HL-60 (cell line): ENCODE measurements at regions not wholly inside any gene's neighbourhood (a gene's known extent, or its start where the extent isn't known, plus 50 kb on each side); places are given as distances from the start of the nearest gene placed in this dataset.

Source experiments
- DNase-seq, 2 experiments: peaks; one replicate each; pipeline ENCODE4 v3.0.0-alpha.2; 2010 to 2020; ENCODE audit warnings: low read depth in 1 of 2, low spot score in 1 of 2
- H3K27ac ChIP-seq: fragments of 250-450 bp; sonication (Bioruptor Pico); replicated peaks from 2 replicates; pipeline ENCODE4 v1.5.1; 2020; ENCODE audit warnings: mild to moderate bottlenecking, moderate library complexity
- H3K27me3 ChIP-seq: fragments of 250-450 bp; sonication (Bioruptor Pico); 2 replicates; pipeline ENCODE4 v1.5.1; 2021; ENCODE audit warnings: mild to moderate bottlenecking, moderate library complexity; ENCODE audit not compliant: insufficient read depth, poor library complexity, severe bottlenecking
- H3K4me3 ChIP-seq: replicated peaks from 2 replicates; pipeline ENCODE4 v1.5.1; 2011; ENCODE audit warnings: mild to moderate bottlenecking, control low read depth, low read length; ENCODE audit not compliant: insufficient read depth
- GABPA ChIP-seq: IDR thresholded peaks from 2 replicates; pipeline ENCODE4 v1.6.1; 2012; ENCODE audit warnings: low read depth
- POLR2AphosphoS5 ChIP-seq: IDR thresholded peaks from 2 replicates; pipeline ENCODE4 v1.6.1; 2012; ENCODE audit warnings: low read depth
- SPI1 ChIP-seq: IDR thresholded peaks from 2 replicates; pipeline ENCODE4 v1.6.1; 2012; ENCODE audit warnings: low read depth, mild to moderate bottlenecking, borderline replicate concordance
- TF ChIP-seq, protein P1 (sequence below): IDR thresholded peaks from one replicate; pipeline ENCODE4 v1.5.1; 2011; ENCODE audit warnings: low read length, control low read depth, inconsistent platforms; ENCODE audit not compliant: insufficient read depth
- TF ChIP-seq, protein P2 (sequence below): IDR thresholded peaks from 2 replicates; pipeline ENCODE4 v1.6.1; 2012; ENCODE audit warnings: low read depth; ENCODE audit not compliant: insufficient replicate concordance

GRCh38 chr5:94024101-94024500, 282.7 kb upstream of the POU5F2 start:
- H3K27me3 ChIP-seq = no peaks in the 10 kb centered on the region
- DNase-seq = no peak
- no peak overlapping the region for H3K4me3 ChIP-seq
- TF ChIP-seq POLR2AphosphoS5 = no peak
- H3K27ac ChIP-seq = no peak overlapping the region

DNA sequence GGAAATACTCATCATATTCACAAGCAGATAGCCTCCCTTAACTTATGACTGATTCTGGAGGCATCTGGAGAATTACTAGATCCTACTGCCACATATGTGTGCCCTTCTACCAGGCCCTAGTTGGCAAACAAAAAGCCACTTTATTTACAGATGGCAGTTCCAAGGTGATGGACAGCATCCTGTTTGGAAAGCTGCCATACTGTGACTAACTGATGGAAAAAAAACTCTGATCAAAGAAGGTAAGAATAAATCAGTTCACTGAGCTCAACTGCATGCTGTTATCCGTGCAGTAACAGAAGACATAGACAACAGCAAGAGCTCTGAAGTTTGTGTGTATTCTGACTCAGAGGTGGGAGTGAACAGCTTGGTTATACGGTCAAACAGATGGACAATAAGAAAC, 279.8 kb upstream of the POU5F2 start:
- no peak overlapping the region for H3K27ac ChIP-seq
- no peak overlapping the region for H3K4me3 ChIP-seq
- no peak for TF ChIP-seq POLR2AphosphoS5
- TF ChIP-seq, protein P1, sequence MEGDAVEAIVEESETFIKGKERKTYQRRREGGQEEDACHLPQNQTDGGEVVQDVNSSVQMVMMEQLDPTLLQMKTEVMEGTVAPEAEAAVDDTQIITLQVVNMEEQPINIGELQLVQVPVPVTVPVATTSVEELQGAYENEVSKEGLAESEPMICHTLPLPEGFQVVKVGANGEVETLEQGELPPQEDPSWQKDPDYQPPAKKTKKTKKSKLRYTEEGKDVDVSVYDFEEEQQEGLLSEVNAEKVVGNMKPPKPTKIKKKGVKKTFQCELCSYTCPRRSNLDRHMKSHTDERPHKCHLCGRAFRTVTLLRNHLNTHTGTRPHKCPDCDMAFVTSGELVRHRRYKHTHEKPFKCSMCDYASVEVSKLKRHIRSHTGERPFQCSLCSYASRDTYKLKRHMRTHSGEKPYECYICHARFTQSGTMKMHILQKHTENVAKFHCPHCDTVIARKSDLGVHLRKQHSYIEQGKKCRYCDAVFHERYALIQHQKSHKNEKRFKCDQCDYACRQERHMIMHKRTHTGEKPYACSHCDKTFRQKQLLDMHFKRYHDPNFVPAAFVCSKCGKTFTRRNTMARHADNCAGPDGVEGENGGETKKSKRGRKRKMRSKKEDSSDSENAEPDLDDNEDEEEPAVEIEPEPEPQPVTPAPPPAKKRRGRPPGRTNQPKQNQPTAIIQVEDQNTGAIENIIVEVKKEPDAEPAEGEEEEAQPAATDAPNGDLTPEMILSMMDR = no peak
- TF ChIP-seq GABPA = no peak
- TF ChIP-seq, protein P2, sequence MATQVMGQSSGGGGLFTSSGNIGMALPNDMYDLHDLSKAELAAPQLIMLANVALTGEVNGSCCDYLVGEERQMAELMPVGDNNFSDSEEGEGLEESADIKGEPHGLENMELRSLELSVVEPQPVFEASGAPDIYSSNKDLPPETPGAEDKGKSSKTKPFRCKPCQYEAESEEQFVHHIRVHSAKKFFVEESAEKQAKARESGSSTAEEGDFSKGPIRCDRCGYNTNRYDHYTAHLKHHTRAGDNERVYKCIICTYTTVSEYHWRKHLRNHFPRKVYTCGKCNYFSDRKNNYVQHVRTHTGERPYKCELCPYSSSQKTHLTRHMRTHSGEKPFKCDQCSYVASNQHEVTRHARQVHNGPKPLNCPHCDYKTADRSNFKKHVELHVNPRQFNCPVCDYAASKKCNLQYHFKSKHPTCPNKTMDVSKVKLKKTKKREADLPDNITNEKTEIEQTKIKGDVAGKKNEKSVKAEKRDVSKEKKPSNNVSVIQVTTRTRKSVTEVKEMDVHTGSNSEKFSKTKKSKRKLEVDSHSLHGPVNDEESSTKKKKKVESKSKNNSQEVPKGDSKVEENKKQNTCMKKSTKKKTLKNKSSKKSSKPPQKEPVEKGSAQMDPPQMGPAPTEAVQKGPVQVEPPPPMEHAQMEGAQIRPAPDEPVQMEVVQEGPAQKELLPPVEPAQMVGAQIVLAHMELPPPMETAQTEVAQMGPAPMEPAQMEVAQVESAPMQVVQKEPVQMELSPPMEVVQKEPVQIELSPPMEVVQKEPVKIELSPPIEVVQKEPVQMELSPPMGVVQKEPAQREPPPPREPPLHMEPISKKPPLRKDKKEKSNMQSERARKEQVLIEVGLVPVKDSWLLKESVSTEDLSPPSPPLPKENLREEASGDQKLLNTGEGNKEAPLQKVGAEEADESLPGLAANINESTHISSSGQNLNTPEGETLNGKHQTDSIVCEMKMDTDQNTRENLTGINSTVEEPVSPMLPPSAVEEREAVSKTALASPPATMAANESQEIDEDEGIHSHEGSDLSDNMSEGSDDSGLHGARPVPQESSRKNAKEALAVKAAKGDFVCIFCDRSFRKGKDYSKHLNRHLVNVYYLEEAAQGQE = no peak
- TF ChIP-seq SPI1 = no peak
- no peak for DNase-seq
- no peaks in the 10 kb centered on the region for H3K27me3 ChIP-seq

- Histone ChIP-seq H3K4me3 (no peak overlapping the region), H3K27me3 (no peaks in the 10 kb centered on the region), H3K27ac (no peak overlapping the region)
- no peak for DNase-seq
- TF ChIP-seq SPI1 (no peak), GABPA (no peak), POLR2AphosphoS5 (no peak)
- TF ChIP-seq, protein P2 = no peak
- TF ChIP-seq, protein P1 = no peak
Observed at GRCh38 chr5:94017579-94017978, 276.2 kb upstream of the POU5F2 start.

DNA sequence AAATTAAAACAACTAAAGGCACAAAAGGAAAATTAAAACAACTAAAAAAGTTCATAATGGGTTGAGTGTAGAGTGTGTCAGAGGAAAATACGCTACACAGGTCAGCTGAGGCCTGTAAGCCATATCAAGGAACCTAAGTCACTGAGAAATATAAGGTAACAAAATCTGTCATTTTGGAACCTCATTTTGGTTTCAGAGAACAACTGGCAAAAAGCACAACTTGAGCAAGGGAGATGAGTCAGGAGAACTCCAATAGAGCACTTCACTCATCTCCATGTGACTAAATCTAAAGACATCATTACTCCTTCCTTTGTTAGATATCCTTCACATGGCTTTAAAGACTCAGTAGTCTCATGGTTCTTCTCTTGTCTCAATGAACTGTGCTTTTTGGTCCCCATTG, 269.4 kb upstream of the POU5F2 start:
- DNase-seq = no peak
- TF ChIP-seq, protein P1 = no peak
- no peak for TF ChIP-seq SPI1
- no peak for TF ChIP-seq GABPA
- TF ChIP-seq, protein P2 = no peak
- no peak for TF ChIP-seq POLR2AphosphoS5
- H3K4me3 ChIP-seq = no peak overlapping the region
- H3K27me3 ChIP-seq = no peaks in the 10 kb centered on the region
- no peak overlapping the region for H3K27ac ChIP-seq
